ENCODE measurements at regions not wholly inside any gene's neighbourhood (a gene's known extent, or its start where the extent isn't known, plus 50 kb on each side); places are given as distances from the start of the nearest gene placed in this dataset.

DNA sequence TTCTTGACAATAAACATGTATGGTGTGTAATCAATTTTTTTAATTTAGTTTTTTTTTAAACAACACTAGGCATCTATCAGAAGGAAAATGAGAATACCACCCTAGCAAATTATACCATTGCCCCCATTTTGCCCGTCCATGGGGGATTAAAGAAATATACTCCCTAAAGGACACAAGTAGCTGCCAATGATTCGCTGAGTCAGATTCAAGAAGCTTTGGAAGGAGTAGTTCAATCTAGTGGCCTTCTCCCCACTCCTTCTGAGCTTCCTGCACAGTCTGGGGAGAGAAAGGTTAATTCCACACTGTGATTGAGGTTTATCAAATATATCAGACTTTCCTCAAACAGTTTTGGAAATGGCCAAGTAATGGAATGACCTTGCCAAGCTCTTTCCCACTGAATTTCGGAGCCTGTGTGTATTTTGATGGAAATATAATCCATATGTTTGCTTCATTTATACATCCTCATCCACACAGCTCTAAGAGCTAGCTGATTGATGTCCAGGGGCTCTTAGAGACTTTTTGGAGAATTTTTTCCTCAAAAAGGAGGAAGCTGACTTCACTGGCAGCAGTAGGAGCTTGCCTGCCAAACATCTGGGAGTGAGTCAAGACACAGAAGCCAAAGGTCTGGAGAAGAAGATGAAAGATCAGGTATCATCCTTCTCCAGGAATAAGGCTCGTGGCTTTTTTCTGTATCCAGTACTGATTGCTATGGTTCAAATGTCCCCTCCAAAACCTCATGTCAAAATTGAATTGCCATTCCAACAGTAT, 478.5 kb upstream of the PROK2 start:
- Histone ChIP-seq H3K4me1 (no peaks in the 10 kb centered on the region), H3K9me3 (no peaks in the 10 kb centered on the region), H3K27me3 (peaks cover 0 to 5% (median 2%) of the 10 kb centered on the region in 3 donors), H3K27ac (no peak overlapping the region), H3K36me3 (no peaks in the 10 kb centered on the region), H3K4me3 (no peak overlapping the region)
- no peak for ATAC-seq
- DNase-seq: no peak
- in situ Hi-C loops (cut with MboI; ENCODE audit: low sequenced_read_pairs in 4 of 4): no loop called here
- intact Hi-C loops (cut with DNase I; ENCODE audit: low total_unique reads): loop anchor here (10.0 kb wide), 1 partner anchor 309 kb away; no protein-coding TSS in a partner anchor
- TF ChIP-seq, protein P1, sequence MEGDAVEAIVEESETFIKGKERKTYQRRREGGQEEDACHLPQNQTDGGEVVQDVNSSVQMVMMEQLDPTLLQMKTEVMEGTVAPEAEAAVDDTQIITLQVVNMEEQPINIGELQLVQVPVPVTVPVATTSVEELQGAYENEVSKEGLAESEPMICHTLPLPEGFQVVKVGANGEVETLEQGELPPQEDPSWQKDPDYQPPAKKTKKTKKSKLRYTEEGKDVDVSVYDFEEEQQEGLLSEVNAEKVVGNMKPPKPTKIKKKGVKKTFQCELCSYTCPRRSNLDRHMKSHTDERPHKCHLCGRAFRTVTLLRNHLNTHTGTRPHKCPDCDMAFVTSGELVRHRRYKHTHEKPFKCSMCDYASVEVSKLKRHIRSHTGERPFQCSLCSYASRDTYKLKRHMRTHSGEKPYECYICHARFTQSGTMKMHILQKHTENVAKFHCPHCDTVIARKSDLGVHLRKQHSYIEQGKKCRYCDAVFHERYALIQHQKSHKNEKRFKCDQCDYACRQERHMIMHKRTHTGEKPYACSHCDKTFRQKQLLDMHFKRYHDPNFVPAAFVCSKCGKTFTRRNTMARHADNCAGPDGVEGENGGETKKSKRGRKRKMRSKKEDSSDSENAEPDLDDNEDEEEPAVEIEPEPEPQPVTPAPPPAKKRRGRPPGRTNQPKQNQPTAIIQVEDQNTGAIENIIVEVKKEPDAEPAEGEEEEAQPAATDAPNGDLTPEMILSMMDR (IDR thresholded peaks at IDR 0.05 in 4 of 5, conservative IDR thresholded peaks at IDR 0.05 in 1 of 5): no peak
- no peak for TF ChIP-seq POLR2A (IDR thresholded peaks at IDR 0.05)

DNA sequence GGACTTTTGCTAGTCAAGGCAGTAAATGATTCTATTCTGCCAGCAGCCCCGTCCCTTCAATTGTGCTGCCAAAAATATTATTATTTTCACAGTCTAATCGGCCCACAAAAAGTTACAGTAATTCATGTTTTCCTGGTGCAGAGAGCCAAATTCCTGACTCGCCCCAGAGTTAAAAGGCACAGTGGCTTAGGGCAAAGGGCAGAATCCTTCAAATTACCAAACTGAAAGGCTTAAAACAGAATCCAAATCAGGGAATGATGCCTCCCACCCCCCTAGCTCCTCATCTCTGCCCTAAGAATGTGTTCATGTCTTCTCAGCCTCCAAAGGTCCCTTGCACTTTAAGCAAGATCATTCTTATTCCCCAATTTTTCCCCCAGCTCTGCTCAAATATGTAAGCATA, 477.8 kb upstream of the PROK2 start:
- Histone ChIP-seq H3K27me3 (peaks cover 0 to 9% (median 3%) of the 10 kb centered on the region in 3 donors), H3K4me3 (no peak overlapping the region), H3K36me3 (no peaks in the 10 kb centered on the region), H3K9me3 (no peaks in the 10 kb centered on the region), H3K27ac (no peak overlapping the region), H3K4me1 (no peaks in the 10 kb centered on the region)
- TF ChIP-seq, protein P1 (IDR thresholded peaks at IDR 0.05 in 4 of 5, conservative IDR thresholded peaks at IDR 0.05 in 1 of 5): no peak
- no peak for TF ChIP-seq POLR2A (IDR thresholded peaks at IDR 0.05)
- ATAC-seq: no peak
- intact Hi-C loops (cut with DNase I; ENCODE audit: low total_unique reads) (loop anchor here (10.0 kb wide), 1 partner anchor 308 kb away; no protein-coding TSS in a partner anchor), in situ Hi-C loops (cut with MboI; ENCODE audit: low sequenced_read_pairs in 4 of 4) (no loop called here)
- DNase-seq: no peak

DNA sequence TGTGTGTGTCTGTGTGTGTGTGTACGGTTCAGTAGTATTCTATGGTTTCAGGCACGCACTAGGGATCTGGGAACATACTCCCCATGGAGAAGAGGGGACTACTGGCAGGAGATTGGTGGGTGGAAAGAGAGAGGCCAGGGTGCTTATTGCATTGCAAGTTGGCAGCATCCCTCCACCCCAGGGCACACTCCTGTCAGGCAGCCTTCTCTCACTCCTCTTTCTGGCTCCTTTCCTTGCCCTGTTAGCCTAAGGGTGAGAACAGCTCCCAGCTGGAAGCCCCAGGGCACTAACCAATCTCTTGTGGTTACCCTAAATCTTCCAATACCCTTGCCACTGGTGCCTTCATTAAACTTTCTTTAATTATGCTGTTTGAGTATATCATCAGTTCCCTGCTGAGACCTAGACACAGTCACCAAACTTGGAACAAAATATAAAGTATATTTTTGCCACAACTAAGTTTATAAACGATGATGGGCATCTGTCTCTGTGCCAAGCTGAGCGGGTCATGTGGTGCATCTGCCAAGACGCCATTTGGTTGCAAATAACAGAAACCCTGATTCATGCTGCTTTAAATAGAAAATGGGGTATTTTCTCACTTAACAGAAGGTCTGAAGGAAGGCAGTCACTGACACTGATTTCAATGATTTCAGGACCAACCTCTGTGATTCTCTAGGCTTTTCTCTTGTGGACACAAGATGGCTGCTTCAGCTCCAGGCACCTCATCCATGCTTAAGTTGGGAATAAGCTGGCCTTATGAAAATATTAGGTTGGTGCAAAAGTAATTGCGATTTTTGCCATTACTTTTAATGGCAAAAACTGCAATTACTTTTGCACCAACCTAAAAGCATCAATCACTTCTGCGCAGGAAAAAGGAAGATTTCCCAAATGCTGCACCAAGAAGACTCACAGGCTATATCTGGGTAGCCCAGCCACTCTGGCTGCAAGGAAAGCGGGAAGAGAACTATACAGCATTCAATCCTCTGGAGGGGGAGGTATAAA, 476.9 kb upstream of the PROK2 start:
- in situ Hi-C loops (cut with MboI; ENCODE audit: low sequenced_read_pairs in 4 of 4) (no loop called here), intact Hi-C loops (cut with DNase I; ENCODE audit: low total_unique reads) (loop anchor here (10.0 kb wide), 1 partner anchor 307 kb away; no protein-coding TSS in a partner anchor)
- no peaks in the 10 kb centered on the region for H3K9me3 ChIP-seq
- TF ChIP-seq, protein P1 (IDR thresholded peaks at IDR 0.05 in 4 of 5, conservative IDR thresholded peaks at IDR 0.05 in 1 of 5): no peak
- TF ChIP-seq POLR2A (IDR thresholded peaks at IDR 0.05): no peak
- no peak for DNase-seq
- no peaks in the 10 kb centered on the region for H3K36me3 ChIP-seq
- no peaks in the 10 kb centered on the region for H3K4me1 ChIP-seq
- no peak for ATAC-seq
- peaks cover 0 to 9% (median 5%) of the 10 kb centered on the region in 3 donors for H3K27me3 ChIP-seq
- H3K27ac ChIP-seq: no peak overlapping the region
- H3K4me3 ChIP-seq: no peak overlapping the region

DNA sequence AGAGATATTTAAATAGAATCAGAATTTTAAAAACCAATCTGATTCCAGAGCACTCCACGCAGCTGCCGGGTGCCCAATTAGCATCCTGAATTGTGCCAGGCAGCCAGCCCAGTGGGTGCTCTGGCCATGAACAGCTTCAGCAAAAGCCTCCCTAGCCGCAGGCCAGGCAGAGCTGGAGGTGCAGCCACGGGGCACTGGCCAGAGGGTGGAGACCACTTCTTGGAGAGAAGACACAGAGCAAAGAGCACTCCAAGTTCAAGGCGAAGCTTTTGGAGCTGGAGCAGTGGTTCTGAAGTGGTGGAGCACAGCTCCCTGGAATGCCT, 475.6 kb upstream of the PROK2 start:
- ATAC-seq: no peak
- Histone ChIP-seq H3K27ac (no peak overlapping the region), H3K36me3 (no peaks in the 10 kb centered on the region), H3K4me3 (no peak overlapping the region), H3K27me3 (peaks cover 0 to 9% (median 5%) of the 10 kb centered on the region in 3 donors), H3K4me1 (no peaks in the 10 kb centered on the region), H3K9me3 (no peaks in the 10 kb centered on the region)
- intact Hi-C loops (cut with DNase I; ENCODE audit: low total_unique reads): loop anchor here (10.0 kb wide), 1 partner anchor 306 kb away; no protein-coding TSS in a partner anchor
- in situ Hi-C loops (cut with MboI; ENCODE audit: low sequenced_read_pairs in 4 of 4): no loop called here
- no peak for DNase-seq
- TF ChIP-seq, protein P1 (IDR thresholded peaks at IDR 0.05 in 4 of 5, conservative IDR thresholded peaks at IDR 0.05 in 1 of 5): no peak
- TF ChIP-seq POLR2A (IDR thresholded peaks at IDR 0.05): no peak

All from gastrocnemius medialis (tissue), 4 donors.